Transverse colon (tissue), 3 donors: ENCODE measurements at regions not wholly inside any gene's neighbourhood (a gene's known extent, or its start where the extent isn't known, plus 50 kb on each side); places are given as distances from the start of the nearest gene placed in this dataset.

Source experiments
- EP300 ChIP-seq: sonication (generic); formaldehyde crosslinking; IDR thresholded peaks from one replicate; pipeline ENCODE4 v1.6.1; 2017; ENCODE audit warnings: antibody characterized with exemption, low read depth
- TF ChIP-seq, protein P1 (sequence below), 5 experiments: fragments of 200-600 bp in 3 of 5; fragments of 450-650 bp in 2 of 5; sonication (generic) in 3 of 5; IDR thresholded peaks; 1 replicate in 2 of 5; 2 replicates in 3 of 5; pipeline ENCODE4 v1.5.1; 2016 to 2017; ENCODE audit warnings: antibody characterized with exemption in 5 of 5, inconsistent platforms in 3 of 5, mild to moderate bottlenecking in 2 of 5, moderate library complexity in 1 of 5

DNA sequence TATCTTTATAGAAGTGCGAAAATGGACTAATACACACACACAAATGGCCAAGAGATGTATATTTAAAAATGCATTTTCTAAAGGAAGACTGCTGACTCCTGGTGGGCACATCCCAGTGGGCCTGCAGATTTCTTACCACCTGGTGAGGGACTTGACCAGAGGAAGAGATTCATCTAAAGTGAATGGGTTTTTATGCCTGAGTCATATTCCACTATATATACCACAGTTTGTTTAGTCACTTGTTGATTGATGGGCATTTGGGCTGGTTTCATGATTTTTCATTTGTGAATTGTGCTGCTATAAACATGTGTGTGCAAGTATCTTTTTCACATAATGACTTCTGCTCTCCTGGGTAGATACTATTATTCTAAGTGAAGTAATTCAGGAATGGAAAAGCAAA is 277.3 kb downstream of the SLC16A7 start:
- TF ChIP-seq, protein P1, sequence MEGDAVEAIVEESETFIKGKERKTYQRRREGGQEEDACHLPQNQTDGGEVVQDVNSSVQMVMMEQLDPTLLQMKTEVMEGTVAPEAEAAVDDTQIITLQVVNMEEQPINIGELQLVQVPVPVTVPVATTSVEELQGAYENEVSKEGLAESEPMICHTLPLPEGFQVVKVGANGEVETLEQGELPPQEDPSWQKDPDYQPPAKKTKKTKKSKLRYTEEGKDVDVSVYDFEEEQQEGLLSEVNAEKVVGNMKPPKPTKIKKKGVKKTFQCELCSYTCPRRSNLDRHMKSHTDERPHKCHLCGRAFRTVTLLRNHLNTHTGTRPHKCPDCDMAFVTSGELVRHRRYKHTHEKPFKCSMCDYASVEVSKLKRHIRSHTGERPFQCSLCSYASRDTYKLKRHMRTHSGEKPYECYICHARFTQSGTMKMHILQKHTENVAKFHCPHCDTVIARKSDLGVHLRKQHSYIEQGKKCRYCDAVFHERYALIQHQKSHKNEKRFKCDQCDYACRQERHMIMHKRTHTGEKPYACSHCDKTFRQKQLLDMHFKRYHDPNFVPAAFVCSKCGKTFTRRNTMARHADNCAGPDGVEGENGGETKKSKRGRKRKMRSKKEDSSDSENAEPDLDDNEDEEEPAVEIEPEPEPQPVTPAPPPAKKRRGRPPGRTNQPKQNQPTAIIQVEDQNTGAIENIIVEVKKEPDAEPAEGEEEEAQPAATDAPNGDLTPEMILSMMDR (IDR thresholded peaks at IDR 0.05), result no peak
- TF ChIP-seq EP300, result no peak
